Activated CD4-positive, alpha-beta T cell treated with anti-CD3 and anti-CD28 coated beads, Interleukin-2, amount 10 ng/mL, durations not matched to agents 24 days and 14 days (primary cell): ENCODE measurements at regions not wholly inside any gene's neighbourhood (a gene's known extent, or its start where the extent isn't known, plus 50 kb on each side); places are given as distances from the start of the nearest gene placed in this dataset.

ENCODE experiments used
- DNase-seq: peaks from one replicate; pipeline ENCODE4 v3.0.0; 2022
- H3K27ac Mint-ChIP-seq: one replicate; pipeline ENCODE4 v1.8.0; 2022; ENCODE audit warnings: mild to moderate bottlenecking, mixed read lengths
- H3K27me3 Mint-ChIP-seq: one replicate; pipeline ENCODE4 v1.8.0; 2022; ENCODE audit warnings: mixed read lengths
- H3K36me3 Mint-ChIP-seq: one replicate; pipeline ENCODE4 v1.8.0; 2022; ENCODE audit warnings: low read depth, mild to moderate bottlenecking, mixed read lengths
- H3K4me1 Mint-ChIP-seq: one replicate; pipeline ENCODE4 v1.8.0; 2021; ENCODE audit warnings: mixed read lengths
- H3K4me3 Mint-ChIP-seq: one replicate; pipeline ENCODE4 v1.8.0; 2022; ENCODE audit warnings: mild to moderate bottlenecking, moderate library complexity, mixed read lengths
- H3K9me3 Mint-ChIP-seq: one replicate; pipeline ENCODE4 v1.8.0; 2021; ENCODE audit warnings: mixed read lengths
- intact Hi-C: fragments of 100-400 bp; cut with micrococcal nuclease; formaldehyde crosslinking; loops from one replicate; pipeline ENCODE4 v1.15.1; 2023

DNA sequence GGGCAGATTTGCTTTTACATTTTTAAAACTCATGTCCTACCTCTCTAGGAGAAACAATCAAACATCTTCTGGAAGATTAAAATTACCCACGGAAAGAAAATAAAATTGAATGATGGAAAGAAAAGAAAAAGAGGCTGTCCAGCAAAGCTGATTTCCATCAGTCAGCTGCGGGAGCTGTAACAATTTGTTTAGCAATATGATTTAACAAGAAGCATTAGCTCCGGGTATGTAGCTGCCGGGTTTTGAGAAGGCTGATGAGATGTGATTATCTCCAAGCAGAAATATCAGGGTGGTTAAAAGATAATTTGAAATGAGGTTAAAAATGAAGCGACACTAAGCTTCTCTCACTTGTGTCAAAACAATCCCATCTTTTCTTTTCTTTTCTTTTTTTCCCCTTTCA is 608.9 kb upstream of the SALL1 start:
- no peak overlapping the region for H3K27ac Mint-ChIP-seq
- H3K4me3 Mint-ChIP-seq = no peak overlapping the region
- DNase-seq = no peak
- intact Hi-C loops = no loop called here
- no peaks in the 10 kb centered on the region for H3K9me3 Mint-ChIP-seq
- H3K36me3 Mint-ChIP-seq = no peaks in the 10 kb centered on the region
- peaks cover 17% of the 10 kb centered on the region for H3K27me3 Mint-ChIP-seq
- H3K4me1 Mint-ChIP-seq = peaks cover 4% of the 10 kb centered on the region

DNA sequence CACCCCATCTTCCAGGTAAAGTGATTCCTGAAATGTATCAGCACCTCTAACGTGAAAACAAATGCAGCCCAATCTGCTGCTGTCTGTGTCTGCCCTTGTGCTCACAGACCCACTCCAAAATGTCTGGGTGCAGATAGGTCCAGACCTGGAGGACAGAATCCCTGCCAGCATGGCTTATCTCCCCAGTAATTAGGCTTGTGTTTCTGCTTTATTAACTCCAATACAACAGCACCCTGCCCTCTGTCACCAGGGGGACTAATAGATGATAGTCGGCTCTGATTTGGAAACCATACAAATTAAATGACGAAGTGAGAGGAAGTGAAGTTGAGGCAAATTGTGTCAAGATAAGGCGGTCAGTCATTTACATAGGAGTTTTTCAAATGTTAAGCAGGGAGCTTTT is 608.3 kb upstream of the SALL1 start:
- Mint-ChIP-seq H3K4me1 (peaks cover 4% of the 10 kb centered on the region), H3K27me3 (peaks cover 17% of the 10 kb centered on the region), H3K36me3 (no peaks in the 10 kb centered on the region), H3K9me3 (no peaks in the 10 kb centered on the region), H3K4me3 (no peak overlapping the region), H3K27ac (no peak overlapping the region)
- intact Hi-C loops = no loop called here
- DNase-seq = no peak

DNA sequence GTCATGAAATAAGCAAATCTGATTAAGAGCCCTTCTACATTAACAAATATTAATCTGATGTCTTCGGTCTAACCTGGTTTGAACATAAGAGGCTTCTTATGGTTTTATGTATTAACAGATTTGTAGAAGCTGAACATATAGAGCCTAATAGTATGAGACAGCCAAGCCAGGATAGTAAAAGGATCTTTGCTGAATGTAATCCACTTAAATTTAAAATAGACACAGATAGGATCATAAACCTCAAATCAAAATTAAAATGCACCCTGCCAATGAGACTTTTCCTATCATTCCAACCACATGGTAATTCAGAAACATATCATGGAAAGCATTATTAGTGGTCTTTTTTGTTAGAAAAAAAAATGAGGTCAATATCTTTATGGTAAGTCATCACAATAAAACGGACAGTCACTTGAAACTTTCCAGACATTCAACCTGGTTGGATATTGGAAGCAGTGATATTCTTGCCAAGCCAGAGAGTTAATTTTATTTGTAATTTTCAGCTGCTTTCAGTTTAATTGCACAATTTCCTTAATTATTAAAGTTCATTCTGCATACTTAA is 606.9 kb upstream of the SALL1 start:
- intact Hi-C loops = no loop called here
- DNase-seq = no peak

DNA sequence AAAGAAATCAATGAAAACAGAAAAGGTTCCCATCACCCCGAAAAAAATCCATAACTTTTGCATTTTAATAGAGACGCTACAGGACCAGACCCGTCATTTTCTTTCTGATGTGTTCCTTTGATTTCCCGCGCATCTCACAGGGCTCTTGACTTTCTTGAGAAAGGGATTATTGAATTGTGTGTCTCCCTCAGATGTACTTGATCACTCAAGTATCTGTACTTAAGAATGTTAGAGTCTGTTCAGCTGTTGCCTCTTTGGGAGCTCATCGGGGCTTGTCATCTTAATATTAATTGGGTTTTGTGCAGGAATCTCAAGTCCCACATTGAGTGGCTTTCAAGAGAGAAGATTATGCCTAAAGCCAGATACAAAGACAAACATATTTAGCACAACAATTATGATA is 606.4 kb upstream of the SALL1 start:
- Mint-ChIP-seq H3K36me3 (no peaks in the 10 kb centered on the region), H3K4me3 (no peak overlapping the region), H3K9me3 (no peaks in the 10 kb centered on the region), H3K4me1 (peaks cover 4% of the 10 kb centered on the region), H3K27ac (no peak overlapping the region), H3K27me3 (peaks cover 13% of the 10 kb centered on the region)
- DNase-seq = no peak
- intact Hi-C loops = no loop called here

More for the DNA sequence above, 606.9 kb upstream of the SALL1 start:
- H3K4me3 Mint-ChIP-seq = no peak overlapping the region
- H3K36me3 Mint-ChIP-seq = no peaks in the 10 kb centered on the region
- no peaks in the 10 kb centered on the region for H3K9me3 Mint-ChIP-seq
- H3K27ac Mint-ChIP-seq = no peak overlapping the region
- H3K4me1 Mint-ChIP-seq = peaks cover 4% of the 10 kb centered on the region
- peaks cover 13% of the 10 kb centered on the region for H3K27me3 Mint-ChIP-seq

DNA sequence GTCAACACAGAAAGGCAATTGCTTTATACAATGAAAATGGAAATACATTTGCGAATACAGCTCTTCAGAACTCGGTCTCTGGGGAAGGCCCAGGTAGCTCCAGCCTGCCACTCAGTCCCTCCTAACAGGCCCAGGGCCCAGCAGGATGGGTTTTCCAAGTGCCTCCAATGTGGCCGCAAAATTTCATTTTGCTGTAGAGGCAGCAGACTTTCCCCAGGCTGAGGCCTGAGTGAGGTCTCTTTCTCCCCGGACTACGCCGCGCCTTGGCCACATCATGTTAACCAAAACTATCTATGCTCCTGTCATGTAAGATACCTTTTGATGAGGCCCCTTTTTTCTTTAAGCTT is 606.0 kb upstream of the SALL1 start:
- no peak for DNase-seq
- Mint-ChIP-seq H3K4me3 (no peak overlapping the region), H3K27me3 (peaks cover 10% of the 10 kb centered on the region), H3K27ac (no peak overlapping the region), H3K9me3 (no peaks in the 10 kb centered on the region), H3K4me1 (peaks cover 2% of the 10 kb centered on the region), H3K36me3 (no peaks in the 10 kb centered on the region)
- intact Hi-C loops = no loop called here

DNA sequence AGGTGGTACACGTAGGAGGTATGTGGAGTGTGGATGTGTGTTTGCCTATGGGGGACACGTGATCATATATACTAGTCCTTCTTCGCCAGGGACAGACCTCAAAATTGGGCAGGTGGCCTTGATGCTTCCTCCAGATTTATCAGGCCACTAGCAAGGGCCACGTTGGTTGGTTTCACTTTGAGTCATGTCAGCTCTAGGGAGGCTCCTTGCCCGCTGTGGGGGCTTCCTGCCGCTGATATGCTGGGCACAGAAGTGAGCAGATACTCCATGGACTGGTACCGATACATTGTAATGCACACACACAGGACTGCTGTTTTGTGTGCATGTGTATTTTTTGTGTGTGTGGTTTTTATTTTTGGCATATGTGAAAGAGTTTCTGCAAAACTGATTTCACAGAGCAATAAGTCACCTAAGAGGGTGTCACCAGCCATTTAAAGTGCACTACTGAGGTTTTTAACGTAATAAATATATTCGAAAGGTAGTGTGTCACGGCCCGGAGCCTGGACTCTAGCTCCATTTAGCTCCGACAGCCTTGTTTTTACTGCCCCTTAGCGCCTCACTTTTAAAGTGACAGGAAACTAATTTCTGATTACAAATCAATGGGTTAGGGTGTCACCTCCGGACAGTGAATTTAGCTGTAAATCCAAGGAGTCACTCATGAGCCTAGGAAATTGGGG is 605.5 kb upstream of the SALL1 start:
- intact Hi-C loops = no loop called here
- no peaks in the 10 kb centered on the region for H3K36me3 Mint-ChIP-seq
- no peak overlapping the region for H3K27ac Mint-ChIP-seq
- peaks cover 7% of the 10 kb centered on the region for H3K27me3 Mint-ChIP-seq
- no peaks in the 10 kb centered on the region for H3K9me3 Mint-ChIP-seq
- H3K4me3 Mint-ChIP-seq = no peak overlapping the region
- H3K4me1 Mint-ChIP-seq = no peaks in the 10 kb centered on the region
- DNase-seq = no peak

DNA sequence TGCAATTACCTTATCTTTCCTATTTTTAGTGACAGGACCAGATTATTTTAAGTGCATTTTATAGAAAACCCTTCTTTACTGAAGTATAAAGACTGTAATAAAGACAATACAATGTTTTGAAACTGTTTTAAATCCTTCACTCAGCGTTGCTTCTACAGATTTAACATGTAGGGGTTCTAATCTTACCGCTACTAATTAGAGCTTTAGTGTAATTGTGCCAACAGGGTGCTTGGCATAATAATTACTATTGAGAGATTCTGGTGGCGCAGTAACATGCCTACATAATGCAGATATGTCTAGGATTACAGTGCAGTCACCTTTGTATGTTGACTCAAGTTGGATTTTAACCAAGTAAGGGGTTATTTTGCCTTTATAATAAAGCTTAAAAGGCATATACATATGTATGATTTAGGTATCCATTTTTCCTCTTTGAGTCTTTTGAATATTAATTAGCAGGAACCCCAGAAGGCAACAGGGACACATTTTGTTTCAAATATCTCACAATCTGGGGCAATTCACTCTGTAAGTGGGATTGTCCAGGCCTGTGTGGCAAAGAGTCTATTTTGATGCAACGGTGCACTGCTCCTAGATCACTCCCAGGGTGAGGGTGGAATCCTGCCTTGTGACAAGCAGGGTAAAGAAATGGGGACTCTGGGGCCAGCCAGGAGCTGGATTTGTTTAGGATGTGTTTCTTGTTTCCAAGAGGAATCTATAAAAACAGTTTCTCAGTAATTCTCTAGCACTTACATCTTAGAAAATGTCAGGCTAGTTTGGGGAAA is 604.7 kb upstream of the SALL1 start:
- no peaks in the 10 kb centered on the region for H3K4me1 Mint-ChIP-seq
- no peak for DNase-seq
- peaks cover 2% of the 10 kb centered on the region for H3K27me3 Mint-ChIP-seq
- intact Hi-C loops = no loop called here
- H3K9me3 Mint-ChIP-seq = no peaks in the 10 kb centered on the region
- H3K4me3 Mint-ChIP-seq = no peak overlapping the region
- H3K27ac Mint-ChIP-seq = no peak overlapping the region
- no peaks in the 10 kb centered on the region for H3K36me3 Mint-ChIP-seq

DNA sequence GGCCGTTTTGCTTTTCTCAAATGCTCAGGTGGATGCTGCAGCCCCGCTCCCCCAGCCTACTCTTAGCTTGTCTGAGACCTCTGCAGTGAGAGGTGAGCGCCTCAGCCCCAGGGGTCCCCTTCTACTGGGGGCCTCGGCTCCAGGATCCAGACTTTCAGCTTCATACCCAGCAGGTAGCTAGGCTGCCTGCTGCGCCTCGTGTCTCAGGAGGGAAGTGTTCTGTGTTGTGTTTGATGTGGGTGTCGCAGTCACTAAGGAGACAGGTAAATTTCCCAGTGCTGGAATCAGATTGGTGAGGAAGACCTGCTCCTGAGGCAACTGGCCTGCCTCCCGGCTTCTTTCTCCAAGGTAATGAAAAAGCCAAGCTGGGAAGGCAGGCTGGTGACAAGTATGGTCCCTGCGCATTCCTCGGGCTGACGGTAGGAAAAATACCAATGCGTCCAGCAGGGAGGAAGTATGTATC is 604.0 kb upstream of the SALL1 start:
- Mint-ChIP-seq H3K9me3 (no peaks in the 10 kb centered on the region), H3K4me3 (no peak overlapping the region), H3K36me3 (no peaks in the 10 kb centered on the region), H3K4me1 (no peaks in the 10 kb centered on the region), H3K27ac (no peak overlapping the region), H3K27me3 (peaks cover under 1% of the 10 kb centered on the region)
- DNase-seq = no peak
- intact Hi-C loops = no loop called here

DNA sequence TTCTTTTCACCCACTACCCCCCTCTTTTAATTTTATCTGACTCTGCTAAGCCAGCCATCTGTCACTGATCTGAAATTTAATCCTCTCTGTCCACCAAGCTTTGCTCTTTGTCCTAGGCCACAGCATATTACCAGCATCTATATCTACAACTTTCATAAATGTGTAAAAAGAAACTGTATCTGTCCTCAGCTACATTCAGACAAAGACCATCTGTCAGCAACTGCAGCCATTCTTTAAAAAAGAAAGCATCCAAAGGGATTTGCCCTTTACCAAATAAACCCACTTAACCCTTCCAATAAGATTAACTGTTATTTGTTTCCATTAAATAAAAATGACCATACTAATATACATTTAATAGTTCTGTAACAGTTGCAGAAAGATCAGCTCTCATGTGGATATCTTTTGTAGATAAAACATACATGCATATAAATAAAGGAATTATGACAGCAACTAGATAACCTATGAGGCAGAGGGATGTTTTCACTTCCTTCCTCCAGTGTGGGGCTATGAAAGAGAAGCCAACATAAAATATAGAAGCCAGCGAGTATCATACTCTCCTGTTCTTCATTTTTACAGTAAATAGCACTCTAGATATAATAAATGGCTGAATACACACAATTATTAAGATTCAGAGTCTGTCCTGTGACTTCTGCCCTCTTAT is 602.5 kb upstream of the SALL1 start:
- Mint-ChIP-seq H3K9me3 (no peaks in the 10 kb centered on the region), H3K4me1 (no peaks in the 10 kb centered on the region), H3K27me3 (no peaks in the 10 kb centered on the region), H3K36me3 (no peaks in the 10 kb centered on the region), H3K4me3 (no peak overlapping the region), H3K27ac (no peak overlapping the region)
- intact Hi-C loops = no loop called here
- DNase-seq = no peak

DNA sequence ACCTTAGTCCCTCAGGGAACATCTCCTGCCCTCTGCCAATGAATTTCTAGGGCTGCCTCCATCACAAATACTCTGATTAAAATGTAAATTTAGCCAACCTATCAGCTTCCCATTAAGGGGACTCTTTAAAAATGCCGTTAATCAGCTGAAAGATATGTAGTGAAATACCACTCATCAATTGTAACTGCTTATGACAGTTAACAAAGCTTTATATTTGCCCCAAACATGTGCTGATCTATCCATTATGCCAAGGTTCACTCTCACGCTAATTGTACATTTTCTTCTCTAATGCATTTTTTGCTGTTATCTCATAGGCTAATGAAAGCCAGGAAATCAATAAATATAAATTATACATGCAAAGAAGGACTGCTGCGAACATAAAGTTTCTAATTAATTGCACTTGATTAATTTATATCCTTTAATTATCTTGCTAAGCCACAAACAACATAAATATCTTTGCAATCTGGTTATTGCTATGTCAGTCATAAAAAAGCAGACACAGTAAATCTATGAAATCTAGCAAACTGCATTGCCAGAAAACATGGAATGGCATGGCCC is 601.4 kb upstream of the SALL1 start:
- Mint-ChIP-seq H3K36me3 (no peaks in the 10 kb centered on the region), H3K27ac (no peak overlapping the region), H3K27me3 (no peaks in the 10 kb centered on the region), H3K4me1 (no peaks in the 10 kb centered on the region), H3K9me3 (no peaks in the 10 kb centered on the region), H3K4me3 (no peak overlapping the region)
- intact Hi-C loops = no loop called here
- DNase-seq = no peak

DNA sequence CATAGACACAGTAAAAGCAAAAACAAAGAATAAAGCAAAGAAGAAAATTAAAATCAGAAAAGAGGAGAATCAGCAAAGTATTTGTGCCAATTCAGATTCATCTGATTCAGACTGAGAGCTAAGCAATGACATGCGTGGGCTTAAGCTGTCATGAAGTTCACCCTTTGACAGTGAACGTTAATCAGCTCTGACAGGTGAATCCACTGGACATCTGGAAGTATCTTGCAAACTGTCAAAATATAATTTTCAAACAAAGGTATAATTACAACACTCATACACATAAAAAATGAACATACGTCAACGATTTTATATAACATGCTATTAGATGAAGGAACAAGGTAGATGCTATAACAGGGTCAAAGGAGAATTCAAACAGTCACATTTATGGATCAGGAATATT is 596.3 kb upstream of the SALL1 start:
- H3K9me3 Mint-ChIP-seq = no peaks in the 10 kb centered on the region
- no peak overlapping the region for H3K4me3 Mint-ChIP-seq
- no peak overlapping the region for H3K27ac Mint-ChIP-seq
- intact Hi-C loops = no loop called here
- H3K4me1 Mint-ChIP-seq = no peaks in the 10 kb centered on the region
- no peaks in the 10 kb centered on the region for H3K36me3 Mint-ChIP-seq
- H3K27me3 Mint-ChIP-seq = no peaks in the 10 kb centered on the region
- no peak for DNase-seq

DNA sequence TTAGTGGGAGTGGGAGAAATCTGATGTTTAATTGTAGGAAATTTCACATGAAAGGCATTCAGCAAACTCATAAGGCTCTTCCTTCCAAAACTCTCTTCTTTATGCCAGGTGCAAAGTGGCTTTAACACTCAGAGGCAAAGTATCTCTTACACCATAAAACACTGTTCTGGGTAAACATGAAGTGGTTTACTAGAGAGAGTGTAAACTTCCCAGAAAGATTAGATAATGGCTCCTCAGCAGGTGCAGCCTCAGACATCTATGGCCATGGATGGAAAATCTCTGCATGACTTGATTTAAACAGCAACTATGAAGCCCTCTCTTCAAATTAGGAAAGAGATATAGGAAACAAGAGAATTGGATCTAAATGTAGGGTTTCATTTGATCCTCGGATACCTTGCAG is 583.1 kb upstream of the SALL1 start:
- no peaks in the 10 kb centered on the region for H3K4me1 Mint-ChIP-seq
- no peaks in the 10 kb centered on the region for H3K27me3 Mint-ChIP-seq
- no peaks in the 10 kb centered on the region for H3K36me3 Mint-ChIP-seq
- no peak for DNase-seq
- intact Hi-C loops = no loop called here
- H3K4me3 Mint-ChIP-seq = no peak overlapping the region
- no peak overlapping the region for H3K27ac Mint-ChIP-seq
- peaks cover 3% of the 10 kb centered on the region for H3K9me3 Mint-ChIP-seq

DNA sequence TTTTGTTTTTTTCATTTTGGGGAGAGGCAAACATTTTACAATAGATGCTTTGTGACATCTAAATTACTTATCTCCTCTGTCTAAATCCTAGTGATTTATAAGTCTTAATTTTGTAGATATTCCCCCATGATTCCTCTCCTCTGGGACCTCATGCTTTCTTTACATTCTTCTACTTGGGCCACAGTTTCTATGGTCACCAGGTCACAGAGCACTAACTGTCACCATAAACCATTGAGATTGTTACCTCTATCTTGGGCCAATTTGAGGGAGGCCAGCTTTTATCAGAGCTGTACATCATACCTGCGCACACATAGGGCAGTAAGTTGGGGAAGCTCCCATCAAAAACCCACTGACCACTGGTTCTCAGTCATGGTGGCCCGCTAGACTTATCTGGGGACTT is 582.1 kb upstream of the SALL1 start:
- intact Hi-C loops = no loop called here
- H3K27me3 Mint-ChIP-seq = no peaks in the 10 kb centered on the region
- DNase-seq = no peak

DNA sequence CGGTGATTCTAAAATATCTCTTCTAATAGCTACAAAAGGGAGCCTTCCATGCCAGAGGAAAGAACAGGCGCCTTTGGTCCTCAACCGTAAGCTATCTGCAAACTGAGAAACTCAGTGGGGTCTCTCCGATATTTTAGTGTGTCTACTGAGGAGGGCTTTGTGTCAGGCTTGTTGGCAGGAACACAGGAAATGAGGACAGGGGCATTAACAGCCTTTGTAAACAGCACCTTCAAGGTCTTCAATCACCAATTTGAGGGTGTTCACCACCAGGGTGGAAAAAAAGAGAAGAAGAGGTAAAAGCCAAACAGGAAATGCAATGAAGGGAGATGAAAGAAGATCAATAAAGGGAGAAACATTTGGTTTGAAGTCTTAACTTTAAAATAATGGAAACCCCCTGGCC is 580.1 kb upstream of the SALL1 start:
- no peaks in the 10 kb centered on the region for H3K4me1 Mint-ChIP-seq
- intact Hi-C loops = no loop called here
- peaks cover 3% of the 10 kb centered on the region for H3K9me3 Mint-ChIP-seq
- no peak for DNase-seq
- H3K27ac Mint-ChIP-seq = no peak overlapping the region
- no peak overlapping the region for H3K4me3 Mint-ChIP-seq
- H3K27me3 Mint-ChIP-seq = no peaks in the 10 kb centered on the region
- H3K36me3 Mint-ChIP-seq = no peaks in the 10 kb centered on the region

More for the DNA sequence above, 582.1 kb upstream of the SALL1 start:
- Mint-ChIP-seq H3K27ac (no peak overlapping the region), H3K36me3 (no peaks in the 10 kb centered on the region), H3K4me3 (no peak overlapping the region), H3K4me1 (no peaks in the 10 kb centered on the region), H3K9me3 (peaks cover 3% of the 10 kb centered on the region)
